ENCODE measurements at regions not wholly inside any gene's neighbourhood (a gene's known extent, or its start where the extent isn't known, plus 50 kb on each side); places are given as distances from the start of the nearest gene placed in this dataset.
"Not testable (repeated sequence)": the region's sequence is repeated elsewhere in the genome, so short reads cannot be mapped to it uniquely, and the experiment has no call there.

DNA sequence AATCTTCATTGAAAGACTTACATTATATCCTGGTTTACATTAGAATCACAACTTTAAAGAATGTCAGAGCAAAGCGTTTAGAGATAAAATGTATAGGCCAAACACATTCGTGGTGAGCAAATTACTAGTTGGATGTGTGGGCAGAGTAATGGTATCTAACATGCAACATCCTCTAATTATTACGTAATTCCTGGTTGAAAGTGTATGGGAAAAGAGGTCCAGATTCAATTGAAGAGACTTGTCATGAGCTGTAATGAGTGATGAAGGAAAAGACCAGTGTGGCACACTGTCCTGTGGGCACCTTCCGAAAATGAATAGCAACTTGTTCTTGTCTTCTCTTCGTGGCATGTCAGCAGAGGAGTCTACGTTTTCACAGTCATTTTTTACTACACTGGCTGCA is 192.8 kb downstream of the LRIG3 start:
- H3K27ac Mint-ChIP-seq, result no peak overlapping the region
- no peaks in the 10 kb centered on the region for H3K36me3 Mint-ChIP-seq
- no peak for DNase-seq
- H3K27me3 Mint-ChIP-seq, result no peaks in the 10 kb centered on the region
- no peaks in the 10 kb centered on the region for H3K4me1 Mint-ChIP-seq
- ATAC-seq (ENCODE audit: low read depth in 2 of 2), result no peak
- no peak overlapping the region for H3K4me3 Mint-ChIP-seq
- peaks cover 0 to 8% (median 0%) of the 10 kb centered on the region in 7 donors for H3K9me3 Mint-ChIP-seq

- Mint-ChIP-seq H3K36me3 (no peaks in the 10 kb centered on the region), H3K4me1 (no peaks in the 10 kb centered on the region), H3K27ac (no peak overlapping the region), H3K9me3 (peaks cover 0 to 8% (median 0%) of the 10 kb centered on the region in 7 donors), H3K27me3 (no peaks in the 10 kb centered on the region), H3K4me3 (no peak overlapping the region)
- DNase-seq, result no peak
- no peak for ATAC-seq (ENCODE audit: low read depth in 2 of 2)
These were observed 191.9 kb downstream of the LRIG3 start for GRCh38 chr12:58728397-58728796.

GRCh38 chr12:58731096-58731495 is 189.2 kb downstream of the LRIG3 start:
- Mint-ChIP-seq H3K27me3 (no peaks in the 10 kb centered on the region), H3K9me3 (peaks cover 0 to 4% (median 0%) of the 10 kb centered on the region in 7 donors), H3K4me1 (no peaks in the 10 kb centered on the region), H3K27ac (no peak overlapping the region), H3K36me3 (no peaks in the 10 kb centered on the region), H3K4me3 (no peak overlapping the region)
- ATAC-seq (ENCODE audit: low read depth in 2 of 2), result no peak
- DNase-seq, result no peak

GRCh38 chr12:58732894-58733293 is 187.4 kb downstream of the LRIG3 start:
- Mint-ChIP-seq H3K27me3 (no peaks in the 10 kb centered on the region), H3K36me3 (no peaks in the 10 kb centered on the region), H3K27ac (no peak overlapping the region), H3K4me1 (no peaks in the 10 kb centered on the region), H3K9me3 (peaks cover 0 to 4% (median 0%) of the 10 kb centered on the region in 7 donors), H3K4me3 (no peak overlapping the region)
- DNase-seq (no peak), ATAC-seq (ENCODE audit: low read depth in 2 of 2) (no peak)

DNA sequence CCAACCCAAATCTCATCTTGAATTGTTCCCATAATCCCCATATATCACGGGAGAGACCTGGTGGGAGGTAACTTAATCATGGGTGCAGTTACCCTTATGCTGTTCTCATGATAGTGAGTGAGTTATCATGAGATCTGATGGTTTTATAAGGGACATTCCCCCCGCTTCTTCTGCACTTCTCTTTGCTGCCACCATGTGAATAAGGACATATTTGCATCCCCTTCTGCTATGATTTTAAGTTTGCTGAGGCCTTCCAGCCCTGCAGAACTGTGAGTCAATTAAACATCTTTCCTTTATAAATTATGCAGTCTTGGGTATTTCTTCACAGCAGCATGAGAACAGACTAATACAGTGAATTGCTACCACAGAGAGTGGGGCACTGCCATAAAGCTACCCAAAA is 179.1 kb downstream of the LRIG3 start:
- Mint-ChIP-seq H3K4me1 (no peaks in the 10 kb centered on the region), H3K27ac (no peak overlapping the region), H3K9me3 (peaks cover 0 to 8% (median 3%) of the 10 kb centered on the region in 7 donors), H3K4me3 (no peak overlapping the region), H3K27me3 (no peaks in the 10 kb centered on the region), H3K36me3 (peaks cover 0 to 6% of the 10 kb centered on the region in 2 donors)
- ATAC-seq (ENCODE audit: low read depth in 2 of 2) (no peak), DNase-seq (no peak)

DNA sequence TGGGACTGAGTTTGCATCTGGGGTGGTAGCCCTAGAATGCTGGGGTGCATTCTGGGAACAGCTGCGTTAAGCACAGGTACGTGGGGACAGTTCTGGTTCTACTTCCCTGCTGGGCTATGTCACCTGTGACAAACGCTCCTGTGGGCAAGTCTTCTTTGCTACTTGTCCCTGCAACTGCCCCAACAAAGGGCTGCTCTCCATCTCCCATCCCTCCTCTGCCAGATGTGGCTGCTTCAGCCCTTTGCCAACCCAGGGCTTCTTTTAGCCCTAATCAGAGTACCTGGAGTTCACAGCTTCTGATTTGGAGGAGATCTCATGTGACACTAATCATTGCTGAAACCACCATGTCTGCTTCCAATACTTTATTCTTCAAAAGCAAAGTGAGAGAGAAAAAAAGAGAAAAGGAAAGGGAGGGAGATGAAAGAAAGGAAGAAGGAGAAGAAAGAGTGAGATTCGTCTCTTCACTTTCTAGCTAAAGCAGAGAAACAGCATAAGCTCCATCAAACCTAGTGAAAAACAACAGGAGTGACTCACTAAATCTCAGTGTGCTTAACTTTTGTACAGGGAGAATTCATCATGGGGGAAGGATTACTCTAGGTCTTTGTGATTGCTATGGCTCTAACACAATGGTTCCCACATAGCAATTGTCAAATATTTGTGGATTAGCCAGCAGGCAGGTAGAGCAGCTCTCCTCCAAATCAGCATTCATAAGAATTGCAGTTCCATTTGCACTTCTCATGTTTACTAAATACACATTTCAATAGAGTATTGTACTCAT is 174.8 kb downstream of the LRIG3 start:
- Mint-ChIP-seq H3K27me3 (no peaks in the 10 kb centered on the region), H3K36me3 (peaks cover 0 to 6% of the 10 kb centered on the region in 2 donors), H3K4me3 (no peak overlapping the region), H3K4me1 (no peaks in the 10 kb centered on the region), H3K9me3 (peaks cover 0 to 16% (median 4%) of the 10 kb centered on the region in 7 donors), H3K27ac (no peak overlapping the region)
- ATAC-seq (ENCODE audit: low read depth in 2 of 2) (no peak), DNase-seq (no peak)

- ATAC-seq (ENCODE audit: low read depth in 2 of 2) (no peak), DNase-seq (no peak)
- Mint-ChIP-seq H3K27me3 (no peaks in the 10 kb centered on the region), H3K9me3 (peaks cover 0 to 9% (median 4%) of the 10 kb centered on the region in 7 donors), H3K36me3 (no peaks in the 10 kb centered on the region), H3K27ac (no peak overlapping the region), H3K4me3 (no peak overlapping the region), H3K4me1 (no peaks in the 10 kb centered on the region)
These were observed 172.8 kb downstream of the LRIG3 start for GRCh38 chr12:58747533-58747932.

DNA sequence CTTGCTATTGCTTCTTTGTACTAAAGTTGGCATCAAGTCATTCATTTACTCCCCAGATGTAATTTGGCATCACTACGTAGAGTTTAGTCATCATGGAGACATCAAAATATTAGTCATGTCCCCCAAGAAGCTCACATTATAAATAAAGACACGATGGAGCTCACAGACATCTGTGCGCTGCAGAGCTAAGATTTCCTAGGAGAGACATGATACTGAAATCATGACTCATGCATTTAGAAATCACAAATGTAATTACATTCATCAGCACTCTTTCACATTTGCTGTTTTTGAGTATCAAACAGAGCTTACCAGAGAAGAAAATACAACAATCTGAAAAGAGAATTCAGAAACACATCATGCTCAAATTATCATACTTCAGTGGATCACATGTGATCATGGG is 169.8 kb downstream of the LRIG3 start:
- no peak for DNase-seq
- Mint-ChIP-seq H3K9me3 (peaks cover 3 to 13% (median 9%) of the 10 kb centered on the region in 7 donors), H3K4me3 (no peak overlapping the region), H3K4me1 (no peaks in the 10 kb centered on the region), H3K27me3 (no peaks in the 10 kb centered on the region), H3K27ac (no peak overlapping the region), H3K36me3 (no peaks in the 10 kb centered on the region)
- ATAC-seq (ENCODE audit: low read depth in 2 of 2), result no peak

DNA sequence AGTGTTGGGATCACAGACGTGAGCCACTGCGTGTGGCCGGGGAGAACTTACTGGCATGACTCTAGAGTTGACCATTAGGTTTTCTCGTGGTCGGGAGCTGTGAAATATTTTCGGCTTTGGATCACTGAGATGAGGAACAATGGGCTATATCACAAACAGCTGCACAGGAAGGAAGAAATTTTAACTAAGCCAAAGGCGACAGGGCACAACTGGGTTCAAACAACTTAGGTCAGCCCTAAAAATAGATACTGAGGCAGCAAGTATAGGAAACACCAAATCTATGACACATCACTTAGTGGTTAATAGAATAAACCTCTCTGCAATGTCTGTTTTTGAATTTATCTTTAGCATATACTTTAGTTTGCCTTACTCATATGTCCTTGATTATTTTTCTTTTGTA is 162.9 kb downstream of the LRIG3 start:
- H3K4me1 Mint-ChIP-seq, result no peaks in the 10 kb centered on the region
- H3K36me3 Mint-ChIP-seq, result no peaks in the 10 kb centered on the region
- DNase-seq (no peak), ATAC-seq (ENCODE audit: low read depth in 2 of 2) (no peak)
- H3K4me3 Mint-ChIP-seq, result no peak overlapping the region
- H3K27ac Mint-ChIP-seq, result no peak overlapping the region
- peaks cover 0 to 14% (median 9%) of the 10 kb centered on the region in 7 donors for H3K9me3 Mint-ChIP-seq
- no peaks in the 10 kb centered on the region for H3K27me3 Mint-ChIP-seq

- DNase-seq, H3K4me3 Mint-ChIP-seq: not testable (repeated sequence)
These were observed 160.6 kb downstream of the LRIG3 start for GRCh38 chr12:58759745-58760144.

GRCh38 chr12:58761308-58761707 is 159.0 kb downstream of the LRIG3 start:
- DNase-seq, result no peak
- no peaks in the 10 kb centered on the region for H3K4me1 Mint-ChIP-seq
- peaks cover 0 to 10% (median 5%) of the 10 kb centered on the region in 7 donors for H3K9me3 Mint-ChIP-seq
- no peaks in the 10 kb centered on the region for H3K27me3 Mint-ChIP-seq
- no peak overlapping the region for H3K27ac Mint-ChIP-seq
- H3K36me3 Mint-ChIP-seq, result no peaks in the 10 kb centered on the region
- no peak overlapping the region for H3K4me3 Mint-ChIP-seq
- ATAC-seq (ENCODE audit: low read depth in 2 of 2), result no peak

More at GRCh38 chr12:58759745-58760144, 160.6 kb downstream of the LRIG3 start:
- H3K27me3 Mint-ChIP-seq; H3K4me1 Mint-ChIP-seq; H3K9me3 Mint-ChIP-seq; H3K36me3 Mint-ChIP-seq; ATAC-seq (ENCODE audit: low read depth in 2 of 2); H3K27ac Mint-ChIP-seq: not testable (repeated sequence)

- no peak for ATAC-seq (ENCODE audit: low read depth in 2 of 2)
- Mint-ChIP-seq H3K27ac (no peak overlapping the region), H3K4me3 (no peak overlapping the region), H3K9me3 (peaks cover 2 to 13% (median 9%) of the 10 kb centered on the region in 7 donors), H3K36me3 (no peaks in the 10 kb centered on the region), H3K27me3 (no peaks in the 10 kb centered on the region), H3K4me1 (no peaks in the 10 kb centered on the region)
- DNase-seq, result no peak
These were observed 156.0 kb downstream of the LRIG3 start for GRCh38 chr12:58764100-58764953.

GRCh38 chr12:58765076-58765475 is 155.2 kb downstream of the LRIG3 start:
- H3K27ac Mint-ChIP-seq, result no peak overlapping the region
- no peak for ATAC-seq (ENCODE audit: low read depth in 2 of 2)
- DNase-seq, result no peak
- H3K4me3 Mint-ChIP-seq, result no peak overlapping the region
- H3K36me3 Mint-ChIP-seq, result no peaks in the 10 kb centered on the region
- H3K9me3 Mint-ChIP-seq, result peaks cover 6 to 16% (median 10%) of the 10 kb centered on the region in 7 donors
- no peaks in the 10 kb centered on the region for H3K27me3 Mint-ChIP-seq
- no peaks in the 10 kb centered on the region for H3K4me1 Mint-ChIP-seq
